ENCODE measurements at regions not wholly inside any gene's neighbourhood (a gene's known extent, or its start where the extent isn't known, plus 50 kb on each side); places are given as distances from the start of the nearest gene placed in this dataset.

GRCh38 chr15:47950447-47950846 is 170.3 kb upstream of the SLC24A5 start:
- no peak for TF ChIP-seq CTCF (IDR thresholded peaks at IDR 0.05)

- no peak for TF ChIP-seq CTCF (IDR thresholded peaks at IDR 0.05)
Observed at GRCh38 chr15:47951781-47952180, 169.0 kb upstream of the SLC24A5 start.

GRCh38 chr15:47954196-47954595 is 166.6 kb upstream of the SLC24A5 start:
- no peak for TF ChIP-seq CTCF (IDR thresholded peaks at IDR 0.05)

- no peak for TF ChIP-seq CTCF (IDR thresholded peaks at IDR 0.05)
Observed at GRCh38 chr15:47955021-47955420, 165.8 kb upstream of the SLC24A5 start.

- TF ChIP-seq CTCF (IDR thresholded peaks at IDR 0.05): no peak
Observed at GRCh38 chr15:47959617-47960413, 161.0 kb upstream of the SLC24A5 start.

GRCh38 chr15:47961401-47962090 is 159.2 kb upstream of the SLC24A5 start:
- TF ChIP-seq CTCF (IDR thresholded peaks at IDR 0.05): no peak

GRCh38 chr15:47963265-47963664 is 157.5 kb upstream of the SLC24A5 start:
- TF ChIP-seq CTCF (IDR thresholded peaks at IDR 0.05): no peak
